DMS53 treated with DMSO at 0.1 percent for 48 hours (cell line): ENCODE measurements at regions not wholly inside any gene's neighbourhood (a gene's known extent, or its start where the extent isn't known, plus 50 kb on each side); places are given as distances from the start of the nearest gene placed in this dataset.
A peak's percentile ranks its signal among the peaks of the same experiment; 100 is the strongest.

ENCODE experiments used
- DNase-seq: peaks from one replicate; lab custom pipeline; 2025; ENCODE audit not compliant: unreplicated experiment; lab: John Stamatoyannopoulos, UW

DNA sequence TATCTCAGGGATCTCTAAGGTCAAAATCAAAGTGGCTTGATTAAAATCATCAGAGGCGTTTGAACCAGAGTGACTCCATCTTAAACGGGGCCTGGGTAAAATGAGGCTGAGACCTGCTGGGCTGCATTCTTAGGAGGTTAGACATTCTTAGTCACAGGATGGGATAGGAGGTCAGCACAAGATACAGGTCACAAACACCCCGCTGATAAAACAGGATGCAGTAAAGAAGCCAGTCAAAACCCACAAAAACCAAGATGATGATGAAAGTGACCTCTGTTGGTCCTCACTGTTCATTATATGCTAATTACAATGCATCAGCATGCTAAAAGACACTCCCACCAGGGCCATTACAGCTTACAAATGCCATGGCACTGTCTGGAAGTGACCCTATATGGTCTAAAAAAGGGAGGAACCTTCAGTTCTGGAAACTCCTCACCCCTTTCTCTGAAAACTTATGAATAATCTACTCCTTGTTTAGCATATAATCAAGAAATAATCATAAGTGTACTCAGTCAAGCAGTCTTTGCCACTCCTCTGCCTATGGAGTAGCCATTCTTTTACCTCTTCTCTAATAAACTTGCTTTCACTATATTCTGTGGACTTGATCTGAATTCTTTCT is 143.3 kb upstream of the SLCO3A1 start:
- no peak for DNase-seq

- DNase-seq, result no peak
These were observed 142.0 kb upstream of the SLCO3A1 start for GRCh38 chr15:91711384-91712033.

- no peak for DNase-seq
These were observed 141.2 kb upstream of the SLCO3A1 start for GRCh38 chr15:91712286-91712685.

- DNase-seq, result no peak
These were observed 137.0 kb upstream of the SLCO3A1 start for GRCh38 chr15:91716536-91716935.

DNA sequence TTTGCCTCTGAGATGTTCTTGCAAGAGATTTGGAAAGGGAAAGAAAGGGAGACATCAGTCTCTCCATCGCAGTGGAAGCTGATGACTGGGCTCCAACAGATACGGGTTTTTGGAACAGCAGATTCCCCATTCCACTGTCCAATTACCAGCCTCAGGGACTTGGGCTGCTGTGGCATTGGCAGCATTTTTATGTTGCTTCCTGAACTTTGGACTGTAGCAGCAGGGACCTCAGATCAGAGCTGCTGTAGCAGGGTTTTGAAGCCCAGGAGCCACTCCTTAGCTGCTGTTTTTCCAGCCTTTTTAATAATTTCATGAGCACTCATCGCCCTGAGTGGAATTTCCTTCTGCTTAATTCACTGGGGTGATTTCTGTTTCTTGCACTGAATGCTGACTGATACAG is 135.7 kb upstream of the SLCO3A1 start:
- no peak for DNase-seq

DNA sequence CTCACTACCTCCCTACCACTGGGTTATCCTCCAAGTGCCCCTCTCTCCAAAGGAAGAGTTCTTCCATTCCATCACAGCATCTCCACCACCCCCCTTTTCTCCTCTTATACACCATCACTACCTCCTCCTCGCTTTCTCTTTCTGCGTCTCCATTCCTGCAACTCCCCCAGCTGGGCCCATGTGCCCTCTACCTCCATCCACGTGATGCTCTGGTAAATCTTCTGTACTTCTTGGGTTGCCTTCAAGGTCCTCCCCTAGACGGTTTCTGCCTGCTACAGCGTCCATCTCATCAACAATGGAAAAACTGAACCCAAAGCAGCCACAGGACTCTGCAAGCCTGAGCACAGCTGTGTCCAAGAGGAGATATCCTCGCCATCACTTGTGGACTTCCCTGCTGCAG is 129.5 kb upstream of the SLCO3A1 start:
- no peak for DNase-seq

GRCh38 chr15:91733661-91734060 is 119.8 kb upstream of the SLCO3A1 start:
- DNase-seq, result no peak

- peak; percentile 3 for DNase-seq
These were observed 116.2 kb upstream of the SLCO3A1 start for GRCh38 chr15:91737151-91737818.

DNA sequence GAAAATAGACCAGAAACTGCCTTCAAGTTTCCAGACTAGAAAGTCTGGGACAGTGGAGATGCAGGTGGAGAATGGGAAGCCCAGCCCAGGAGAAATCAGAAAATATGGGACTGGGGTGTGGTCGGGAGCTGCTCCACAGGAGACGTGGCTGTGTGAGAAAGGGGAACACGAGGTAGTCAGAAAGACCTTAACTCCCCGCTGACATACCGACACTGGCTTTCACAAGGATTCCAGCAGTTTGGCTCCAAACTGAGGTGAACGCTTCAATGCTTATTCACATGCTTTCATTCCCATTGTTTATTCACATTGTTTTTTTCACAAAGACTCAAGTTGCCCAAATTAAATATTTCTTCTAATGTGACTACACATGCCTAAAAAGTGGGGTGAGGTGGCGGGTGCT is 111.5 kb upstream of the SLCO3A1 start:
- DNase-seq, result no peak

GRCh38 chr15:91751611-91752010 is 101.9 kb upstream of the SLCO3A1 start:
- no peak for DNase-seq

DNA sequence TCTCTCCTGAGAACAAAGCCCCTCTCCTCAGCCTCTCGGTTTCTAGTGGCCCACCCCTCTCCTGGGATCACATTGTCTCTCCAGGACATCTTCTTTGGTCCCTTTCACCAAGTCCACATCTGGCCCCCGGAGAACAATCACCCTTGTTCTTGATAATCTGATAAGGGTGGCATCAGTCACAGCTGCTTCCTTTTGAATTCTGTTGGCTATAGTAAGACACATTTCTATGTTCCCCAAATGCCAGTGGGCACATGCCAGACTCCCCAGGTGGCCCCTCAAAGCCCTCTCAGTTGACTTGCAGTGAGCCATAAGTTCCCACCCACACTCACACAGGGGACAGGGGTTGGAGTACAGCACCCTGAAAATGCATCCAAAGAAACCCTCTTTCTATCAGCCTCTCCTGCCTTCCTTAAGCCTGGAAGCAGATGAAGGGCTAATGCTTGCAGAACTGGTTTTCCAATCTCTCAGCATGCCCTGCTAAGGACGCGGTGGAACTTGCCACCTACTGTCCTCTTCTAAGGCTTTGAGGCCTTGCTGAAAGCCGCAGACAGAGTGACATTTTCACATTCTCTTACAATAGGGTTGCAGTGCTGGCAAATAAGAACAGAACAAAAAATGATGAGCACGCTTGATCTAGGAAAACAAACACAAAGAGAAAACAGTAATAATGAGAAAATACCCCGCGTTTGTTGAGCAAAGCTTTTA is 101.3 kb upstream of the SLCO3A1 start:
- no peak for DNase-seq

DNA sequence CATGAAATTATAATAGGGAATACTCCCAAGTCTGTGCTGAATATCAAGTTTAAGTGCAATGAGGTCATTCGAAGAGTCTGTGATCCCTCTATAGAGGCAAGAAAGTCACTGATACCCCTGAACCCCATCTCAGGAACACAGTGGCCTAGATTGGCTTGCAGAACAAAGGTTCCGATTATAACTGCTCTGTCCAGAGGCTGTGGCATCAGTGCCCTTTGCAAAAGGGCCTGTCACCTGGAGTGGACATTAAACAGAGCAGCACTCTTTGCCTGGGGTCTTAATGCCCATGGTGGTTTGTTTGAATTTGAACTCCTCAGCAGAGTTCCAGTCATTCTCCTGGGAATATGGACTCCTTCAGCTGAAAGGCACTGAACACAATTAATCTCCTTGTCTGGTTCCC is 93.9 kb upstream of the SLCO3A1 start:
- no peak for DNase-seq

- DNase-seq, result no peak
These were observed 87.8 kb upstream of the SLCO3A1 start for GRCh38 chr15:91765660-91766059.

GRCh38 chr15:91769476-91769875 is 84.0 kb upstream of the SLCO3A1 start:
- no peak for DNase-seq

- no peak for DNase-seq
These were observed 83.6 kb upstream of the SLCO3A1 start for GRCh38 chr15:91769894-91770293.

- DNase-seq, result no peak
These were observed 77.4 kb upstream of the SLCO3A1 start for GRCh38 chr15:91776104-91776503.

GRCh38 chr15:91779960-91780359 is 73.5 kb upstream of the SLCO3A1 start:
- no peak for DNase-seq

DNA sequence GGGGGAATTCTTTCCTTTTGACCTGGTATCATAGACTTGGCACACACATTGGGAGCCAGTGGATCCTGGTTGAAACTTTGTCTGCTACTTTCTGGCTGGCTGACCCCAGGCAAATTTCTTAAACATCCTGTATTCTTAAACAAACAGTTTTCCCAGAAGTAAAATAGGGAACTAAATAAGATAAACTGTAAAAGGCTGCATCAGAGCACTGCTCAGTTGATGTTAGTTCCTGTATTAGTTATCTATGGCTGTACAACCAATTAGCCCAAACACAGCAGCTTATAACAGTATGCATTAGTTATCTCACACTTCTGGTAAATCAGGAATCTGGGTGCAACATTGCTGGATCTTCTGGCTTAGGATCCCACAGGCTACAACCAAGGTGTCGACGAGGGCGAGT is 73.1 kb upstream of the SLCO3A1 start:
- DNase-seq, result no peak

- no peak for DNase-seq
These were observed 71.3 kb upstream of the SLCO3A1 start for GRCh38 chr15:91782221-91782620.

DNA sequence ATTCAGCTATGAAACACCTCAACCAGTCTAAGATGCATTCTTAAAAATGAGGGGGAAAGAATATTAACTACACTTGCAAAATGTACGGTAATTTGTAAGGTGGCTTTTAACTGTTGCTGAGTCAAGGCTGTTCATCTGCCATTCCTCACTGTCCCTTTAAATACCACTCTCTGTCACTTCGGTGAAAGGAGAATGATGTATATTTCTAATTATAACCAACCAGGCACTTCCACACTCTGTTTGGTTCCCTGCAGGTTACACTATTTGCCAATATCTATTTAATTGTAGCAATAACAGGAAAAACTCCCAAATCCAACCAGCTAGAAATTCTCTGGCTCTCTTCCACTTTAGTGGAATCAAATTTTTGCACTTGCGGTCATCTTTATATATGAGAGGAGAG is 70.5 kb upstream of the SLCO3A1 start:
- DNase-seq, result no peak

DNA sequence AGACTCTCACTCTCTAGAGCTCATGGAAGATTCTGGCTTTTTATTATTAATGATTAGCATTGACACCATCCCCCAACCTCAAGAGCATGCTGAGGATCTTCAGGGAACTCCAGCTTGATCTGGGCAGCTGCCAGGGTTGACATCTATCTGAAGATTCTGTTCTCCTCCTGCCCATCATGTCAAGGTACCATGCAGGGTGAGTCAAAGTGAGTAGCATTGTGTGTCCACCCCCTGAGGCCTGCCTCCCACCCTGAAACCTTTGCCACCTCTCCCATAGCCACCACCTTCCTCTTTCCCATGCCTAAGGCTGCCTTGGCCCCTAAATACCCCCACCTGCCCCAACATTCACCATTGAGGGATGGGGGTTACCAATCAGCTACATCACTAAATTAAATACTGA is 70.1 kb upstream of the SLCO3A1 start:
- no peak for DNase-seq
